GM23248 (cell line): ENCODE measurements at regions not wholly inside any gene's neighbourhood (a gene's known extent, or its start where the extent isn't known, plus 50 kb on each side); places are given as distances from the start of the nearest gene placed in this dataset.

Experiments
- DNase-seq: peaks from one replicate; pipeline ENCODE4 v3.0.0-alpha.2; 2015
- H2AFZ ChIP-seq: fragments of 200-600 bp; sonication (generic); 2 replicates; pipeline ENCODE4 v1.6.1; 2016; ENCODE audit warnings: antibody characterized with exemption
- H3F3A ChIP-seq: fragments of 200-600 bp; sonication (generic); 2 replicates; pipeline ENCODE4 v1.6.1; 2016; ENCODE audit warnings: mild to moderate bottlenecking, antibody characterized with exemption, mixed run types; ENCODE audit not compliant: insufficient read depth
- H3K27ac ChIP-seq: fragments of 200-600 bp; sonication (generic); 2 replicates; pipeline ENCODE4 v1.5.1; 2016; ENCODE audit warnings: mild to moderate bottlenecking
- H3K27me3 ChIP-seq: fragments of 200-600 bp; sonication (generic); replicated peaks from 2 replicates; pipeline ENCODE4 v1.6.1; 2016; ENCODE audit warnings: mild to moderate bottlenecking; ENCODE audit not compliant: insufficient read depth
- H3K36me3 ChIP-seq: fragments of 200-600 bp; sonication (generic); 2 replicates; pipeline ENCODE4 v1.6.1; 2016; ENCODE audit warnings: low read depth, mild to moderate bottlenecking
- H3K4me1 ChIP-seq: fragments of 200-600 bp; sonication (generic); 2 replicates; pipeline ENCODE4 v1.6.1; 2016; ENCODE audit warnings: mild to moderate bottlenecking; ENCODE audit not compliant: insufficient read depth
- H3K4me2 ChIP-seq: fragments of 200-600 bp; sonication (generic); one replicate; pipeline ENCODE4 v1.6.1; 2016; ENCODE audit warnings: mild to moderate bottlenecking; ENCODE audit not compliant: unreplicated experiment
- H3K4me3 ChIP-seq: fragments of 200-600 bp; sonication (generic); 2 replicates; pipeline ENCODE4 v1.5.1; 2016; ENCODE audit warnings: mild to moderate bottlenecking
- H3K79me2 ChIP-seq: fragments of 200-600 bp; sonication (generic); 2 replicates; pipeline ENCODE4 v1.6.1; 2016; ENCODE audit warnings: mild to moderate bottlenecking; ENCODE audit not compliant: insufficient read depth
- H3K9ac ChIP-seq: fragments of 200-600 bp; sonication (generic); 2 replicates; pipeline ENCODE4 v1.6.1; 2016; ENCODE audit warnings: mild to moderate bottlenecking
- H3K9me2 ChIP-seq: fragments of 200-600 bp; sonication (generic); 2 replicates; pipeline ENCODE4 v1.6.1; 2016; ENCODE audit warnings: mixed run types, mild to moderate bottlenecking, moderate library complexity; ENCODE audit not compliant: insufficient read depth
- H3K9me3 ChIP-seq: fragments of 200-600 bp; sonication (generic); one replicate; pipeline ENCODE4 v1.6.1; 2017; ENCODE audit warnings: low read depth
- H4K20me1 ChIP-seq: fragments of 200-600 bp; sonication (generic); 2 replicates; pipeline ENCODE4 v1.6.0; 2016; ENCODE audit not compliant: insufficient read depth
- EZH2 ChIP-seq: fragments of 200-600 bp; sonication (generic); IDR thresholded peaks from 2 replicates; pipeline ENCODE4 v1.6.1; 2018; ENCODE audit warnings: antibody characterized with exemption, mild to moderate bottlenecking; ENCODE audit not compliant: insufficient read depth, poor library complexity, severe bottlenecking
- EZH2phosphoT487 ChIP-seq: fragments of 200-600 bp; sonication (generic); IDR thresholded peaks from 2 replicates; pipeline ENCODE4 v1.6.1; 2018; ENCODE audit warnings: antibody characterized with exemption, moderate library complexity, mild to moderate bottlenecking, low read depth; ENCODE audit not compliant: insufficient read depth
- WGBS, 2 experiments: methylation state at CpG; one replicate each; pipeline ENCODE4 v1.1.6; 2015 to 2017; ENCODE audit warnings: low lambda C conversion rate in 2 of 2, low coverage in 1 of 2; ENCODE audit errors: missing lambda C conversion rate in 2 of 2; 5-methylcytosine and 5-hydroxymethylcytosine counted together
- in situ Hi-C: fragments of 300-500 bp; cut with MboI; formaldehyde crosslinking; loops from 2 replicates; pipeline ENCODE4 v1.15.0; 2020

DNA sequence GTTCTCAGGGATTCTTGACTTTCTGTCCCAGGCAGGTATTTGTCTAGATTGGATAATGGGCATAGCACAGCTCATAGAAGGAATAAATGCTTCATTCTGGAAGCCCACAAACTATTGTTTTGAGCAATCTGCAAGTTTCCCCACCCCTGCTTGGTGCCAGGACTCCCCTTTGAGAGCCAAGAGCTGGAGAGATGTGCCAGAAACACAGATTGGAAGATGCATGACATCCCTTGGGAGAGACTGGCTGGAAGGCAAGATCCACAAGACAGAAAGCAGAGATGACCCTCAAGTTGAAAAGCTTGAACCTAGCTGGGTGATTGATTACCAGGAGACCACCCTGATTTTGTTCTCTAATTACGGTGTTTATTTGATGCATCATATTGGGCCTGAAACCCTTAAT is 89.2 kb upstream of the E2F8 start:
- DNase-seq = no peak
- H3F3A ChIP-seq = no peaks in the 10 kb centered on the region
- H3K9me2 ChIP-seq = no peaks in the 10 kb centered on the region
- H3K4me3 ChIP-seq = no peak overlapping the region
- H4K20me1 ChIP-seq = no peaks in the 10 kb centered on the region
- in situ Hi-C loops = no loop called here
- no peak overlapping the region for H3K9ac ChIP-seq
- no peaks in the 10 kb centered on the region for H3K79me2 ChIP-seq
- H3K27me3 ChIP-seq = no peaks in the 10 kb centered on the region; the same call in none of the 2 replicates
- no peaks in the 10 kb centered on the region for H3K9me3 ChIP-seq
- H3K36me3 ChIP-seq = no peaks in the 10 kb centered on the region
- H2AFZ ChIP-seq = no peak overlapping the region
- TF ChIP-seq EZH2phosphoT487 = no peak
- no peak for TF ChIP-seq EZH2
- 63 to 70% methylated on average over 1 of the region's 1 CpG for WGBS, 2 experiments
- H3K4me1 ChIP-seq = no peaks in the 10 kb centered on the region
- no peak overlapping the region for H3K4me2 ChIP-seq
- no peak overlapping the region for H3K27ac ChIP-seq

DNA sequence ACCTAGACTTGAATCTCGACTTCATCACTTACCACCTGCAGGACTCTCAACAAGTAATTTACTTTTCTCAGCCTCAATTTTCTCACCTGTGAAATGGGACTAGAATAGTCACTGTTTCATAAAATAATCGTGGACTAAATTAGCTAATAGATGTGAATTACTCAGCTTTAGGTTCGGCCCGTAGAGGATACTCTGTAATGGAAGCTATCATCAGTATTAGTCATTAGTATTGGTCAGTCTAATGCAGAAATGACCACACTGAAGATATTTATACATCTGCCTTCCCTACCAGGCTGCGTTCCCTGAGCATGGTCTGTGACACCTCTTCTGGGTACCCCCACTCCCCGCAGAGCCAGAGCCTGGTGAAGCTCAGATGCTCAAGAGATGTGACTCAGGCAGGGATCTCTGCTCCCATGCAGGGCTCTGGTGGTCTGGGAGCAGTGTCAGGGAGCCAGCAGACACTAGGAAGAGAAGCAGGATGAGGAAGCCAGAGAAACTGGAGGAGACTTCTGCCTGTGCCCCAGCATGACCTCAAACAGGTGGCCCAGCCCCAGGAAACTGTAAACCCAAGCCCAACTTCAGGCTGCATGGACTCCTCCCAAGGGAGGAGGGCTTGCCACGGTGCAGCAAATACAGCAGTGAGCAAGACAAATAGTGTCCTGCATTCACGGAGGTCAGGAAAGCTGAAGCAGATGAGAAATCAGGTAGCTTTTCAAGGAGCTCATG is 88.0 kb upstream of the E2F8 start:
- Histone ChIP-seq H4K20me1 (no peaks in the 10 kb centered on the region), H3K9me3 (no peaks in the 10 kb centered on the region), H3K9me2 (no peaks in the 10 kb centered on the region), H3K4me1 (no peaks in the 10 kb centered on the region), H3K27me3 (no peaks in the 10 kb centered on the region; the same call in none of the 2 replicates), H3F3A (no peaks in the 10 kb centered on the region), H3K79me2 (no peaks in the 10 kb centered on the region), H3K4me2 (no peak overlapping the region), H3K27ac (no peak overlapping the region), H3K36me3 (no peaks in the 10 kb centered on the region), H2AFZ (no peak overlapping the region), H3K9ac (no peak overlapping the region), H3K4me3 (no peak overlapping the region)
- in situ Hi-C loops = no loop called here
- DNase-seq = peak; percentile 20
- TF ChIP-seq EZH2phosphoT487 = no peak
- TF ChIP-seq EZH2 = no peak
- 61 to 72% methylated on average over 8 of the region's 8 CpGs for WGBS, 2 experiments

DNA sequence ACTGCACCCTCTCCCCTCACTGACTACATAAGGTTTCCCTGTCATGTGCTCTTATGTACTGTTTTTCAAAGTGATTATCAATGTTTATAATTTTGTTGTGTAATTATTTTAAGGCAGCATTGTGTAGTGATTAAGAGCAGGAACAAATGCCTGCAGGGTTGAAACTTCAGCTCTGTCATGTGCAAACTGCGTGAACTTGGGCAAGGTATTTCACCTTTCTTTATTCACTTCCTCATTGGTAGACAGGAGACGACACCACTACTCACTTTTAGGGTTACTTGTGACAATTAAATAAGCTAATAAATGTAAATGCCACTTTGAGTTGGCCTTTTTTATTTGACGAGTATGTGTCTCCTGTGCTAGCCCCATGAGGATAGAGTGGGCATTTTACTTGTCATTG is 86.5 kb upstream of the E2F8 start:
- H2AFZ ChIP-seq = no peak overlapping the region
- in situ Hi-C loops = no loop called here
- H3K4me2 ChIP-seq = no peak overlapping the region
- no peaks in the 10 kb centered on the region for H4K20me1 ChIP-seq
- H3K4me1 ChIP-seq = no peaks in the 10 kb centered on the region
- no peaks in the 10 kb centered on the region for H3K9me2 ChIP-seq
- no peaks in the 10 kb centered on the region for H3K79me2 ChIP-seq
- H3K9ac ChIP-seq = no peak overlapping the region
- no peak for TF ChIP-seq EZH2phosphoT487
- no peak for TF ChIP-seq EZH2
- H3K36me3 ChIP-seq = no peaks in the 10 kb centered on the region
- no peaks in the 10 kb centered on the region for H3K9me3 ChIP-seq
- H3F3A ChIP-seq = no peaks in the 10 kb centered on the region
- H3K27me3 ChIP-seq = no peaks in the 10 kb centered on the region; the same call in none of the 2 replicates
- H3K27ac ChIP-seq = no peak overlapping the region
- DNase-seq = no peak
- 91 to 93% methylated on average over 3 of the region's 3 CpGs for whole genome bisulfite sequencing, 2 experiments
- H3K4me3 ChIP-seq = no peak overlapping the region

DNA sequence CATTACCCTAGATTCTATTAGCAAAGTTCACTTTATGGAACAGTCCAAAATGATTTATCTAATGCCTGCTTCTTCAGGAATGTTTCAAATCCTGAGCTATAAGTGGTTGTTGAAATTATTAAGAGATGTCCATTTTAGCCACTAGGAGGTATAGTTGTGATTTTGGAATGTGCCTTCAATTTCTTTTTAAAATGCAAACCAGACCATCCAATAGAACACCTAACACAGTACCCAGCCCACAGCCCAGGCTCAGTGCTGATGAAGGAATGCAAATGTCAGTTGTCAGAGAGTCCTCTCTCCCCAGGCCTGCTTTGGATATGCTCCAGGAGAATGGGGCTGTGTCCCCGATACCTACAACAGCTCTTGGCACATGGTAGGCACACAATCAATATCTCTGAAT is 85.8 kb upstream of the E2F8 start:
- in situ Hi-C loops = no loop called here
- Histone ChIP-seq H4K20me1 (no peaks in the 10 kb centered on the region), H3K4me3 (no peak overlapping the region), H3K36me3 (no peaks in the 10 kb centered on the region), H3K9me2 (no peaks in the 10 kb centered on the region), H3F3A (no peaks in the 10 kb centered on the region), H3K9ac (no peak overlapping the region), H3K27me3 (no peaks in the 10 kb centered on the region; the same call in none of the 2 replicates), H3K79me2 (no peaks in the 10 kb centered on the region), H3K4me1 (no peaks in the 10 kb centered on the region), H3K9me3 (no peaks in the 10 kb centered on the region), H3K4me2 (no peak overlapping the region), H2AFZ (no peak overlapping the region), H3K27ac (no peak overlapping the region)
- WGBS, 2 experiments = 18 to 38% methylated on average over 1 of the region's 1 CpG
- TF ChIP-seq EZH2phosphoT487 (no peak), EZH2 (no peak)
- peak; percentile 52 for DNase-seq
